ENCODE measurements at regions not wholly inside any gene's neighbourhood (a gene's known extent, or its start where the extent isn't known, plus 50 kb on each side); places are given as distances from the start of the nearest gene placed in this dataset.
"Not testable (repeated sequence)": the region's sequence is repeated elsewhere in the genome, so short reads cannot be mapped to it uniquely, and the experiment has no call there.

DNA sequence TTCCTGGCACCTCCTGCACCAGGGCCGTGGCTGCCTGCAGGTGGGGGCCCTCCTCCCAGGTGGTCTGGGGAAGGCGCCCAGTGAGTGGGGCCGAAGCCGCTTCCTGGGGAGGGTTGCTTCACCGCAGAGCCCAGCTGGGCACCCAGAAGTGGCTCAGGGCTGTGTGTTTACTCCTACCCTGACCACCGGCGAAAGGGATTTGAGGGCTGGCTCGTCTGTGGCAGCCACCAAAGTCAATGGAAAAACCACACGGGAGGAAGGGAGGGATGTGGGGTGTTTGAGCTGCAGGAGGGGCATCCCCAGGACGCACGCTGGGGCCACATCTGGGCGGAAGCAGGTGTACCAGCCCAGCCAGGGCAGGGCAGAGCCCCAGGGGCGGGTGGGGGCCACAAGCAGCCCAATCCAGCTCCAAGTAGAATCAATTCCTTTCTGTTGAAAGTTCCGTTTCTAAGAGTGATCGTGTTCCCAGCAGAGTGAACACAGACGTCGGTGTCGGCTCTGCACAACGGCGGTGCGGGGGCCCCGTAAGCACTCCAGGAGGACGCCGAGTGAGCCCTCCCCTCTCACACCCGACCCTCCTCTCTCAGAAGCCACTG lies 69.9 kb downstream of the FOXL3 start:
- Mint-ChIP-seq H3K4me3 (ENCODE audit: unreplicated experiment) (no peak overlapping the region), H3K9me3 (ENCODE audit: unreplicated experiment) (peaks cover 4% of the 10 kb centered on the region), H3K36me3 (ENCODE audit: unreplicated experiment) (no peaks in the 10 kb centered on the region), H3K27me3 (ENCODE audit: unreplicated experiment) (peaks cover 8% of the 10 kb centered on the region), H3K27ac (ENCODE audit: unreplicated experiment) (no peak overlapping the region), H3K4me1 (ENCODE audit: low read depth, unreplicated experiment) (peaks cover 11% of the 10 kb centered on the region)
- DNase-seq = peak; percentile 9
- TF ChIP-seq, protein P1, sequence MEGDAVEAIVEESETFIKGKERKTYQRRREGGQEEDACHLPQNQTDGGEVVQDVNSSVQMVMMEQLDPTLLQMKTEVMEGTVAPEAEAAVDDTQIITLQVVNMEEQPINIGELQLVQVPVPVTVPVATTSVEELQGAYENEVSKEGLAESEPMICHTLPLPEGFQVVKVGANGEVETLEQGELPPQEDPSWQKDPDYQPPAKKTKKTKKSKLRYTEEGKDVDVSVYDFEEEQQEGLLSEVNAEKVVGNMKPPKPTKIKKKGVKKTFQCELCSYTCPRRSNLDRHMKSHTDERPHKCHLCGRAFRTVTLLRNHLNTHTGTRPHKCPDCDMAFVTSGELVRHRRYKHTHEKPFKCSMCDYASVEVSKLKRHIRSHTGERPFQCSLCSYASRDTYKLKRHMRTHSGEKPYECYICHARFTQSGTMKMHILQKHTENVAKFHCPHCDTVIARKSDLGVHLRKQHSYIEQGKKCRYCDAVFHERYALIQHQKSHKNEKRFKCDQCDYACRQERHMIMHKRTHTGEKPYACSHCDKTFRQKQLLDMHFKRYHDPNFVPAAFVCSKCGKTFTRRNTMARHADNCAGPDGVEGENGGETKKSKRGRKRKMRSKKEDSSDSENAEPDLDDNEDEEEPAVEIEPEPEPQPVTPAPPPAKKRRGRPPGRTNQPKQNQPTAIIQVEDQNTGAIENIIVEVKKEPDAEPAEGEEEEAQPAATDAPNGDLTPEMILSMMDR (IDR thresholded peaks at IDR 0.05; ENCODE audit: partially characterized antibody, unreplicated experiment) = no peak

DNA sequence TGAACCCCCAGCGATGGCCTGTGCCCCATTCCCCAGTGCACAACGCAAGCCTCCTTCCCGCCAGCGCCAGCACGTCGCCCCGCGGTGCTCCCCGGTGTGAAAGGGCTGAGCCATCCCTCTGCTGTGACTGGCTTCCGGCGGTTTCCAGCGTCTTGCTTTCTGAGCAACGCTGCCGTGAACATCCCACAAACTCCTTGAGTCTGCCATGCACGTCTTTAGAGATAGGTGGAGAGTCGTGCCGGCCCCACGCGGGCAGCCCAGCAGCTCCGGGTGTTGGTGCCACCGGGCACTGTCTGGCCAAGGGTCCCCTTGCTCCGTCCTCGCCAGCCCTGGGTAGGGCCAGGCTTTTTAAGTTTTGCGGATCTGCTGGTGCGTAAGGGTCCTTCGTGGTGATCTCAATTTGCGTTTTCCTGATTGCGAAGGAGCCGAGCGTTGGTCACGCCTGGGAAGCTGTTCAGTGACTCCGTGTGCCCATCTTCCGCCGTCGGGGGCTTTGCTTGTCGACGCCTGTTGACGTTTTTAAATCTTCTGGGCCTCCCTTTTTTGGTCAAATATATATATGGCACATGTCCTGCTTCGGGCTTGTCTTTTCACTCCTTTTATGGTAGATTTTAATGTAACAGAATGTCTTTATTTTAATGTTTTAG lies 70.6 kb downstream of the FOXL3 start:
- H3K27me3 Mint-ChIP-seq (ENCODE audit: unreplicated experiment) = peaks cover 8% of the 10 kb centered on the region

DNA sequence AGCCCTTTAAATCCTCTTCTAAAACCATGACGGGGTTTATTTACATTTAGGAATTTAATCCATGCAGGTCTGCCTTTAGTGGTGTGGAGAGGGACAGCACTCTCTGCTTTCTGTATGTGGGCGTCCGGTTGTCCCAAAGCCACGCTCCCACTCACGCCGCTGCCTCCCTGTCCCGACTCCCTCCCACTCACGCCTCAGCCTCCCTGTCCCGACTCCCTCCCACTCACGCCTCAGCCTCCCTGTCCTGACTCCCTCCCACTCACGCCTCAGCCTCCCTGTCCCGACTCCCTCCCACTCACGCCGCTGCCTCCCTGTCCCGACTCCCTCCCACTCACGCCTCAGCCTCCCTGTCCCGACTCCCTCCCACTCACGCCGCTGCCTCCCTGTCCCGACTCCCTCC lies 71.2 kb downstream of the FOXL3 start:
- peak; percentile 4 for DNase-seq
- H3K36me3 Mint-ChIP-seq (ENCODE audit: unreplicated experiment); H3K27ac Mint-ChIP-seq (ENCODE audit: unreplicated experiment); H3K9me3 Mint-ChIP-seq (ENCODE audit: unreplicated experiment); H3K4me3 Mint-ChIP-seq (ENCODE audit: unreplicated experiment): not testable (repeated sequence)
- Mint-ChIP-seq H3K27me3 (ENCODE audit: unreplicated experiment) (peaks cover 10% of the 10 kb centered on the region), H3K4me1 (ENCODE audit: low read depth, unreplicated experiment) (peaks cover 12% of the 10 kb centered on the region)

More for the DNA sequence above, 70.6 kb downstream of the FOXL3 start:
- peaks cover 11% of the 10 kb centered on the region for H3K4me1 Mint-ChIP-seq (ENCODE audit: low read depth, unreplicated experiment)
- H3K9me3 Mint-ChIP-seq (ENCODE audit: unreplicated experiment) = peaks cover 6% of the 10 kb centered on the region
- H3K36me3 Mint-ChIP-seq (ENCODE audit: unreplicated experiment) = no peaks in the 10 kb centered on the region
- H3K27ac Mint-ChIP-seq (ENCODE audit: unreplicated experiment) = no peak overlapping the region
- TF ChIP-seq, protein P1 (IDR thresholded peaks at IDR 0.05; ENCODE audit: partially characterized antibody, unreplicated experiment) = no peak
- peak; percentile 9 for DNase-seq
- H3K4me3 Mint-ChIP-seq (ENCODE audit: unreplicated experiment) = no peak overlapping the region

DNA sequence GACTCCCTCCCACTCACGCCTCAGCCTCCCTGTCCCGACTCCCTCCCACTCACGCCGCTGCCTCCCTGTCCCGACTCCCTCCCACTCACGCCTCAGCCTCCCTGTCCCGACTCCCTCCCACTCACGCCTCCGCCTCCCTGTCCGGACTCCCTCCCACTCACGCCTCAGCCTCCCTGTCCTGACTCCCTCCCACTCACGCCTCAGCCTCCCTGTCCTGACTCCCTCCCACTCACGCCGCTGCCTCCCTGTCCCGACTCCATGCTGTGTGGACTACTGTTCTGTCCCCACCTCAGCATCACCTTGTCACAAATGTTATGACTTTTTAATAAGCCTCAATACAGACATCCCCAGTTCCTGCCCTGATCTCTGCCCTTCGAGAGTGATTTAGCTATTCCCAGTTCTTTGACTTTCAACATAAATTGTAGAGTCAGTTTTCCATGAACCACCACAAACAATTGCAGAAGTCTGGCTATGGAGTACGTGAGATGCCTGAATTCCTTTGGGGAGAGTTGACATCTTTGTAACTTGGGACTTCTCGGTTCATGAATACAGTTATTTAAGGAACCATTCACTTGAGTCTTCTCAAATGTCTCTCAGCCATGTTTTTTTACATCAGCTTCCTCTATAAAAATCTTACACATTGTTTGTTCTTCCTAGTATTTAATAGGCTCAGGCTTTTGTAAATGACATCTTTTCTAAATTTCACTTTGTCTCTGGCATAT lies 71.9 kb downstream of the FOXL3 start:
- Mint-ChIP-seq H3K4me1 (ENCODE audit: low read depth, unreplicated experiment) (peaks cover 14% of the 10 kb centered on the region), H3K36me3 (ENCODE audit: unreplicated experiment) (no peaks in the 10 kb centered on the region), H3K27ac (ENCODE audit: unreplicated experiment) (no peak overlapping the region), H3K27me3 (ENCODE audit: unreplicated experiment) (peaks cover 11% of the 10 kb centered on the region), H3K9me3 (ENCODE audit: unreplicated experiment) (peaks cover 6% of the 10 kb centered on the region), H3K4me3 (ENCODE audit: unreplicated experiment) (peak overlapping the region; percentile 14)
- TF ChIP-seq, protein P1 (IDR thresholded peaks at IDR 0.05; ENCODE audit: partially characterized antibody, unreplicated experiment) = no peak
- DNase-seq = no peak

DNA sequence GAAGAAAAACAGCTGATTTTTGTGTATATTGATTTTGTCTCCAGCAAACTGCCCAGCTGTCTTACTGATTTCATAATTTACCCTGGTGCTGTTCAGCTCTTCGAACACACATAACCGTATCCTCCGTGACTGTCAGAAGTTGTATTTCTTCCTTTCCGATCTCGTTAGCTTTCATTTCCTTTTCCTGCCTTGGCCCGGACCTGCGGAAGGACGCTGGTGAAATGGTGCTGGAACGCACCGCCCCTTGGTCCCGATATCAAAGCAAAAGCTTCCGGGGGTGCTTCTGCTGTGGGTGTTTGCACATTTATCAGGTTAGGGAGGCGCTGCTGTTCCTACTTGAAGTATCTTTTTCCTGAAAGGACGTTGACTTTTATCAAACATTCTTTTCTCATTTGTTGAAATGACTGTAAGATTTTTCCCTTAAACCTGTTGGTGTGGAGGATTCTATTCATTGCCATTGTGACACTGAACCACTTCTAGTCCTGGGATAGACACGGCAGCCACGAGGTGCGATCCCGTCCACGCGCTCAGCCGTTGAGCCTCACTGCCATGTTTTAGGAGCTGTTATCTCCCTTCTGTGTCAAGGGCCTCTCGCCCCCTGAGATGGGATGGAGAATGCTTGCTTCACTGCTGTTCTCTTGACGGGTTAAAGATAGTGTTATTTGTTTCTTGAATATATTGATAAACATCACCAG lies 72.6 kb downstream of the FOXL3 start:
- TF ChIP-seq, protein P1 (IDR thresholded peaks at IDR 0.05; ENCODE audit: partially characterized antibody, unreplicated experiment) = no peak
- H3K27ac Mint-ChIP-seq (ENCODE audit: unreplicated experiment) = no peak overlapping the region
- DNase-seq = peak; percentile 6
- no peaks in the 10 kb centered on the region for H3K36me3 Mint-ChIP-seq (ENCODE audit: unreplicated experiment)
- peaks cover 14% of the 10 kb centered on the region for H3K4me1 Mint-ChIP-seq (ENCODE audit: low read depth, unreplicated experiment)
- H3K27me3 Mint-ChIP-seq (ENCODE audit: unreplicated experiment) = peaks cover 11% of the 10 kb centered on the region
- H3K4me3 Mint-ChIP-seq (ENCODE audit: unreplicated experiment) = peak overlapping the region; percentile 14
- peaks cover 11% of the 10 kb centered on the region for H3K9me3 Mint-ChIP-seq (ENCODE audit: unreplicated experiment)

Data from glutamatergic neuron (in vitro differentiated cells).